Activated CD8-positive, alpha-beta memory T cell treated with anti-CD3 and anti-CD28 coated beads, Interleukin-2, amount 50 U/mL, for 1 hour (primary cell): ENCODE measurements at regions not wholly inside any gene's neighbourhood (a gene's known extent, or its start where the extent isn't known, plus 50 kb on each side); places are given as distances from the start of the nearest gene placed in this dataset.
"Not testable (repeated sequence)": the region's sequence is repeated elsewhere in the genome, so short reads cannot be mapped to it uniquely, and the experiment has no call there.

Experiments used
- DNase-seq: peaks from one replicate; pipeline ENCODE4 v3.0.0-alpha.2; 2020; ENCODE audit errors: extremely low read depth

- no peak for DNase-seq
Measured at GRCh38 chr15:94840794-94841783, 609.7 kb downstream of the MCTP2 start.

GRCh38 chr15:94843060-94843459 is 611.7 kb downstream of the MCTP2 start:
- DNase-seq: no peak

- DNase-seq: no peak
Measured at GRCh38 chr15:94844198-94844537, 612.8 kb downstream of the MCTP2 start.

GRCh38 chr15:94844538-94845389 is 613.4 kb downstream of the MCTP2 start:
- no peak for DNase-seq

GRCh38 chr15:94845390-94845716 is 614.0 kb downstream of the MCTP2 start:
- DNase-seq: no peak

GRCh38 chr15:94847325-94847724 is 616.0 kb downstream of the MCTP2 start:
- no peak for DNase-seq

- no peak for DNase-seq
Measured at GRCh38 chr15:94848054-94848453, 616.7 kb downstream of the MCTP2 start.

- DNase-seq: no peak
Measured at GRCh38 chr15:94855018-94855408, 623.7 kb downstream of the MCTP2 start.

GRCh38 chr15:94855409-94856266 is 624.3 kb downstream of the MCTP2 start:
- DNase-seq: no peak

GRCh38 chr15:94856267-94856854 is 625.0 kb downstream of the MCTP2 start:
- no peak for DNase-seq

GRCh38 chr15:94857466-94857865 is 626.1 kb downstream of the MCTP2 start:
- DNase-seq: no peak

- no peak for DNase-seq
Measured at GRCh38 chr15:94858011-94858410, 626.6 kb downstream of the MCTP2 start.

- DNase-seq: no peak
Measured at GRCh38 chr15:94858449-94858848, 627.1 kb downstream of the MCTP2 start.

- no peak for DNase-seq
Measured at GRCh38 chr15:94858920-94859319, 627.6 kb downstream of the MCTP2 start.

GRCh38 chr15:94864600-94864999 is 633.2 kb downstream of the MCTP2 start:
- DNase-seq: no peak

GRCh38 chr15:94868265-94868664 is 636.9 kb downstream of the MCTP2 start:
- DNase-seq: not testable (repeated sequence)

- no peak for DNase-seq
Measured at GRCh38 chr15:94875550-94875949, 644.2 kb downstream of the MCTP2 start.

GRCh38 chr15:94877833-94878232 is 646.5 kb downstream of the MCTP2 start:
- DNase-seq: no peak

- DNase-seq: no peak
Measured at GRCh38 chr15:94882071-94882712, 650.8 kb downstream of the MCTP2 start.

GRCh38 chr15:94887391-94887790 is 656.0 kb downstream of the MCTP2 start:
- DNase-seq: no peak

GRCh38 chr15:94889153-94889552 is 657.8 kb downstream of the MCTP2 start:
- no peak for DNase-seq
